RPMI7951 (cell line): ENCODE measurements at regions not wholly inside any gene's neighbourhood (a gene's known extent, or its start where the extent isn't known, plus 50 kb on each side); places are given as distances from the start of the nearest gene placed in this dataset.
A peak's percentile ranks its signal among the peaks of the same experiment; 100 is the strongest.

Experiments used
- DNase-seq: peaks from one replicate; pipeline ENCODE4 v3.0.0-alpha.2; 2012; ENCODE audit warnings: low read depth

DNA sequence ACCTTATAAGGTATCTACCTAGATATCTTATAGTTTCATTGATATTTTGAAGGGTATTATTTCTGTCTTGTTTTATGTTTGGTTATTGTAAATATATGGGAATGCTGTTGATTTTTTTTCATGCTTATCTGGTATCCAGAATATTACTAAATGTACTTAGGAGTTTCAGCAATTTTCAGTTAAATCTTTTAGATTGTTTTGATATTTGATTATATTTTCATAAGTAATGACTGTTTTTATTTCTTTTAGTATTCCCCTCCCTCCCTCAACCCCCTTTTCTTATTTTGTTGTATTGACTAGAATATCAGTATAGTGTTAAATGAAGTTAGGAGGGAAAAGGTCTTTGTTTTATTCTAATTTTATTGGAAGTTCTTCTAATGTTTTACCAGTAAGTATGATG is 344.4 kb upstream of the PROX1 start:
- DNase-seq: no peak

DNA sequence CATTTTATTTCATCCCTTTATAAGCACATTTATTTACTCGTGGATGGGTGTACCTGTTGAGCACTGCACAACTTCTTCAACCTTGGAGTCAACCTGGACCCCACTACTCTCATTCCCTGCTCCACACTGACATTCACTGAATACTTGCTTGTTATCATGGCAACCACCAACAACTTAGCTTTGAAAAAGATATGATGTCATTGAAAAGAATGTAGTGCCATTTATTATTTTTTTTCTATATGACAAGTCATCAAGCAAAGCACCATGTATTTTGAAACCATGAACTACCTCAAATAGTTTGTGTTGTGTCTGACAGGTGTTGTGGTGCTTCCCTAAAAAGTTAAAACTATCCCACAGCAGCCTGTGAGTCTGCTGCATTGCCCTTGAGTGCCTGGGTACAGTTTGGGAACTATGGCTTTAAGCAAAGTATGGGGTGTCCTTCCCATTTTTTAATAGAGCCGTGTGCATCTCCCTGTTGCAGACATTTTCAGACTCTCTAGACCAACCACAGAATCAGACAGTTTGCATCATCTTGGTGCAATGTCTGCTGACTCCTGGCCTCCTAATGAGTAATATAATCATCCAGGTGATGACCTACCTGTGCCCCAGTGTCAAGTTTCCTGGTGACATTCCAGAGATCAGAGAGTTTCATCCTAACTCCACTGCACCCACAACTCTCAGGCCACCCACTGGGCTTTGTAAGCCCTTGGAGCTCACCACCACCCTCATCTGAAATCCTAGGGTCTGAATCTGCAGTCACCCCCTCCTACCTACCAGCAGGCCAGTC is 339.7 kb upstream of the PROX1 start:
- no peak for DNase-seq

DNA sequence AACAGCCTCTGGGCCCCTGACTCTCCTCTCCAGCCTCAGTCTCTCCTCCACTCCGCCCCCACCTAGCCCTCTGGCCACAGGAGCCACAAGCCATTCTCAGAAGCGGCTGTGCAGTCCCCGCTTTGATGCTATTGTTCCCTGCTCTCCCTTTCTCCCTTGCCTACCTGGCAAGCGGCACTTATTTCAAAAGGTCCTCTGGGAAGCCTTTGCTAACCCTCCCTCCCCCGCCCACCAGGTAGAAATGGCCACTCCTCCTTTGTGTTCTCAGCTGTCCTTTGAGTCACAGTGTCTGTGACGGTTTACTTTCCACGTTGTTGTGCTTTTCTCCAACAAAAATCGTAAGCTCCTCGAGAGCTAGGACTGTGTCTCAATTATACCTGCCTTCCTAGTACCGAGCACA is 338.4 kb upstream of the PROX1 start:
- DNase-seq: no peak

DNA sequence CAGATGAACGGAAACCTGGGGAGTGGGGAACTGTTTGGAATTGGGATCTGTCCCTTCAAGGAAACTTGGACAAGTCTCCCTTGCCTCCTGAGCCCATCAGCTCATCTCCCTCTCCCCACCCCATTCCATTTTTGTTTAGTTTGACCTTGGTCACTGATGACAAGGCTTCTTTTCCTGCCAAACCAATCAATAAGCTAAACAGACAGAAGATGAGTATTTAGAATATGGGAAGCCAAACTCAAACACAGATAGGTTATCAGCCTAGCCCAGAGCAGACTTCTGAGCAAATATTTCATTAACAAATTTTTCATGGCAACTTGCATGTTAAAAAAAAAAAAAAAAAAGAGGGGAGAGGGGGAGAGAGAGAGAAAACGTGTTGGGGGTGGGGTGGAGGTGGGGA is 337.2 kb upstream of the PROX1 start:
- DNase-seq: no peak

GRCh38 chr1:213651077-213651476 is 336.7 kb upstream of the PROX1 start:
- DNase-seq: no peak

GRCh38 chr1:213652109-213652508 is 335.7 kb upstream of the PROX1 start:
- DNase-seq: no peak

DNA sequence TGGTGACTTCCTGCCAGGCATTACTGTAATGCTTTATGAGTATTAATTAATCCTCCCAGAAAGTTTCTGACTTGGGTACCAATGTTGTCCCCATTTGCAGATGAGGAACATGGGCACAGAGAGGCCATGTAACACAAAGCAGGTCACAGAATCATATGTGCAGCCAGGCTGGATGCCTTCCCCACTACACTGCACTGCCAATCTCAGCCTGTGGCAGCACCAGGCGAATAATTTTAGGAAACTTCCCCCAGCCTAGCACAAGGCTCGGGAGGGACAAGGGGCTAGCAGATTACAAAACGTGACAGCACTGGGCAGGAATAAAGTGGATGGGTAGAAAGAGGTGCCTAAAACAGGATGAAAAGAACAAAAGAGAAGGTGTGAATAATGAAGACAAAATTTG is 331.7 kb upstream of the PROX1 start:
- no peak for DNase-seq

- no peak for DNase-seq
Observed at GRCh38 chr1:213656503-213656902, 331.3 kb upstream of the PROX1 start.

DNA sequence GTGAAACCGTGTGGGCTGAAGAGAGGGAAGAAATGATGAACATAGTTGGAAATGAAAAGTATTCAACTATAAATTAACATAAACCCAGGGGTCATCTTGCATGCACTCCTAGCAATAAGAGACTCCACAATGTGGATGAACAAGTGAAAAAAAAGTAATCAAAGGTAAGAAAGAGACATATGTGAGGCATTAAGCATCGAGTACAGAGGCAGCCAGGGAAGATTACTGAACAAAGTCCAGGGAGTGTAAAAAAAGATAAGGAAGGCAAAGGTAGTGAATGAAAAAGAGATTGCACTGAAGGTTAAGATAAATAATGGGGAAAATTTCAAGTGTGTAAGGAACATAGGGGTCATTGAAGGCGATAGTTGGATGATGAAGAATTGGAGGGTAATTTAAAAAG is 330.8 kb upstream of the PROX1 start:
- no peak for DNase-seq

GRCh38 chr1:213657879-213658278 is 329.9 kb upstream of the PROX1 start:
- no peak for DNase-seq

GRCh38 chr1:213658457-213658856 is 329.3 kb upstream of the PROX1 start:
- no peak for DNase-seq

GRCh38 chr1:213659580-213660547 is 327.9 kb upstream of the PROX1 start:
- DNase-seq: no peak

GRCh38 chr1:213661302-213661701 is 326.5 kb upstream of the PROX1 start:
- DNase-seq: peak; percentile 13

- no peak for DNase-seq
Observed at GRCh38 chr1:213666113-213666512, 321.7 kb upstream of the PROX1 start.

GRCh38 chr1:213666922-213667321 is 320.9 kb upstream of the PROX1 start:
- no peak for DNase-seq

- no peak for DNase-seq
Observed at GRCh38 chr1:213669512-213669911, 318.3 kb upstream of the PROX1 start.

DNA sequence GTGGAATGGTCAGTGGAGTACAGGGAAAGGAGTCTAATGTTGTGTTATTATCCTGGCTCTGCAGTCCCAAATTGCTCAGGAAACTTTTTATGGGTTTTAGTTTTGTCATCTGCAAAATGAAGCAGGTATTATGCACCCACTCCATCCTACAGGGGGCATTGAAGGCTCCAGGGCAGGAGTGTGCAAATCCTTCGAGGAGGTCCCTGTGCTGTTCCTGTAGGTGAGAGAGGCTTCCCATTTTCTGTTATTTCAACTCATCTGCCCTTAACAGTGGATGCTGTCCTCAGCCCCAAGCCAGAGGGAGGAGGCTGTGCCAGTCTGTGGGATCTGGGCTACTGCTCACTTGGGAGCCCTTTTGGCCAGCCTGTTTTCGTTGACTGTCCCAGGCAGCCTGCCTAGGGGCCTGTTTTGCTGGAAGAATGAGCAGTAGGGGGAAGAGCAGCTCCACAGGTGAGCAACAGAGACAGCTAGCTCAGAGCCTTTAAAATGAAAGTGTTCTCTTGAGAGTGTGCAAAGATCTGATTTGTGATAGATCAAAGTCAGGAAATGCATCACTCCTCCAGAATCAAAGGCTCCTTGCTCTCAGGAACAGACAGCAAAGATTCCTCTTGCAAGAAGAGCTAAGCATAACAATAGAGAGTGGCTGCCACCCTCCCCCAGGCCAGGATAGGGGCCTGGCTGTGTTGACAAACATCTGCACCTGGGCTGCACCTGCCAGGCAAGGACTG is 317.6 kb upstream of the PROX1 start:
- DNase-seq: no peak

GRCh38 chr1:213670692-213671023 is 317.1 kb upstream of the PROX1 start:
- DNase-seq: no peak

- no peak for DNase-seq
Observed at GRCh38 chr1:213675043-213675442, 312.7 kb upstream of the PROX1 start.

DNA sequence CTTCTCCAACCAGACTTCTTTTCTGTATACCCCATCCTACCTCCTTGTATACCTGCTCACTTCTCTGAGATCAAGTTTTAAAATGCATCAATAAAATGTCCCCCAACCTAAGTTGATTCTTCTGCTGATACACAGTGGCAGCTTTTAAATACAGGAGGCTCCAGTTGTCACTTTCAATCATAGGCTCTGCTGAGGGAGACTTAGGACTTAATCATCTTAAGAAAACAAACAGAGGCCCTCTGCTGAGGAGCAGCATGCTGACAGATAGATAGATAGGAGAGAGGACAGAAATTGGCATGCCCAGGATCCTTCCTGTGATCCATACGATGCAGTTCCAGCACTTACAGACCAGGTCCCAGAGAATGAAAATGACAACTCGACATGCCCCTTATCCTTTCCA is 311.0 kb upstream of the PROX1 start:
- no peak for DNase-seq

- no peak for DNase-seq
Observed at GRCh38 chr1:213678348-213678747, 309.4 kb upstream of the PROX1 start.

- no peak for DNase-seq
Observed at GRCh38 chr1:213678753-213679152, 309.0 kb upstream of the PROX1 start.
